ENCODE measurements at regions not wholly inside any gene's neighbourhood (a gene's known extent, or its start where the extent isn't known, plus 50 kb on each side); places are given as distances from the start of the nearest gene placed in this dataset.

DNA sequence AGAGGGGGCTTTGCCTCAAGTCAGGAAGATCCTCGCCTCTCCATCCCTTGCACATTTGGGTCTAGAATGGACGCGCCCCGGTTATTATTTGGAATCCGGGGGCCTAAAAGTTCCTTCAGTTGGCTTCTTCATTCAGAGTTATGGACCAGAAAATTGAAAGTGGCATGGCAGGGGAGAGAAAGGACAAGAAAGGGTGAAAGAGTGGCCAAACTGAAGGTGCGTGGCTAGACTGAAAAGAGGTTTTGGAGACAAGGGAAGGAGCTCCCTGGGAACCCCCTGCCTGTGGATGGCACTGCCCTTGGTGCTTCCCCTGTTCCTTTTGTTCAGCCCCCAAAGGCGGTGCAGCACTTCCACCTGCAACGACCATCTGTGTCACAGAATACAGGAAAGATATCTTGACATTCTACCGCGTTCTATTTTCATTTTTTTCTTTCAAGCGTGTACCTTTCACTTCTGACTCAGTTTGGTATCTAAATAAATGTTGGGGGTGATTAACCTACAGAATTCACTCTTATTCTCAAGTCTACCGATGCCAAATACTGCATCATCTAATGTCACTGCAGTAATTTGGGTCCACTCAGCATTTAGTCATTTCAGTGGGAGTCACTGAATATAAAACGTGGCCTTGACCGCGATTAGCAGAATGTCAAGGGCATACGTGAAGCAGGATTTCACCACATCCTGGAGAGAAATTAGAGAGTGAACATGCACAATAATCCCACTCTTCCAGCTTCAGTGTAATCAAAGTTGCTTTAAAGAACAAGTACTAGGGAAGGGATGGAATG, 88.1 kb upstream of the ARHGAP32 start:
- Histone ChIP-seq H3K23ac (ENCODE audit: insufficient read length, low read depth, low read length) (no peak overlapping the region), H3K4ac (ENCODE audit: low read depth, low read length) (no peak overlapping the region), H3K4me2 (ENCODE audit: insufficient read depth, insufficient read length, low read length) (peak overlapping the region; percentile 69), H4K91ac (ENCODE audit: insufficient read length, low read depth, low read length) (no peak overlapping the region), H3K9ac (ENCODE audit: extremely low read depth, insufficient read length, low read length) (no peak overlapping the region), H3K9me3 (ENCODE audit: control insufficient read depth, low read depth, low read length) (no peaks in the 10 kb centered on the region), H3K79me1 (ENCODE audit: insufficient read depth, low read depth, low read length, poor library complexity, severe bottlenecking) (peaks cover 2% of the 10 kb centered on the region), H3K79me2 (ENCODE audit: insufficient read depth, low read length) (peaks cover 11% of the 10 kb centered on the region; the same call in 1 of the 2 replicates), H3K14ac (ENCODE audit: insufficient read depth, low read length) (peak overlapping the region; percentile 88; the same call in 1 of the 2 replicates), H2BK20ac (ENCODE audit: low read depth, low read length, poor library complexity, severe bottlenecking) (no peak overlapping the region), H3T11ph (ENCODE audit: low read length) (no peak overlapping the region), H3K27me3 (ENCODE audit: insufficient read depth, low read length) (no peaks in the 10 kb centered on the region; the same call in 1 of the 2 replicates), H2BK120ac (ENCODE audit: low read depth, low read length, poor library complexity, severe bottlenecking) (no peak overlapping the region), H4K8ac (replicated peaks; ENCODE audit: insufficient read length, low read depth, low read length) (no peak overlapping the region), H4K20me1 (ENCODE audit: control insufficient read depth, insufficient read depth, insufficient read length) (no peaks in the 10 kb centered on the region), H2BK12ac (ENCODE audit: insufficient read length, low read depth, low read length) (no peak overlapping the region), H2BK15ac (ENCODE audit: low read depth, low read length) (no peak overlapping the region), H3K18ac (ENCODE audit: insufficient read length, low read depth, low read length) (peak overlapping the region; percentile 23), H3K27ac (ENCODE audit: insufficient read length, low read depth, low read length) (no peak overlapping the region), H4K5ac (ENCODE audit: insufficient read length, low read depth, low read length) (no peak overlapping the region), H3K23me2 (ENCODE audit: insufficient read length, low read depth, low read length, poor library complexity, severe bottlenecking) (peaks cover 11% of the 10 kb centered on the region), H3K4me1 (ENCODE audit: insufficient read depth, low read length) (peaks cover 6% of the 10 kb centered on the region; the same call in 1 of the 2 replicates), H3K56ac (ENCODE audit: insufficient read length, low read depth, low read length) (no peak overlapping the region), H2AFZ (ENCODE audit: low read length) (no peak overlapping the region), H2BK5ac (ENCODE audit: insufficient read length, low read length) (no peak overlapping the region), H2AK5ac (ENCODE audit: insufficient read length, low read length) (no peak overlapping the region)
- Mint-ChIP-seq H3K9me3 (no peaks in the 10 kb centered on the region), H3K4me3 (peak overlapping the region; percentile 71 to 84), H3K4me1 (peaks cover 57 to 64% of the 10 kb centered on the region in 2 experiments), H3K27ac (no peak overlapping the region), H3K36me3 (ENCODE audit: insufficient read depth in 1 of 3, low read depth in 3 of 3) (no peaks in the 10 kb centered on the region; a peak in 1 of 7 replicates), H3K27me3 (ENCODE audit: low read depth) (peaks cover 23% of the 10 kb centered on the region)
- no peak for TF ChIP-seq CTCF (conservative IDR thresholded peaks at IDR 0.05)
- no peak for DNase-seq
- WGBS (ENCODE audit: extremely low coverage, insufficient read length, low lambda C conversion rate): no CpG with 5 or more reads among the region's 16 CpGs

All from H9 (cell line).